NCI-H82 treated with DMSO at 0.1 percent for 48 hours (cell line): ENCODE measurements at regions not wholly inside any gene's neighbourhood (a gene's known extent, or its start where the extent isn't known, plus 50 kb on each side); places are given as distances from the start of the nearest gene placed in this dataset.

Experiments
- DNase-seq: peaks from one replicate; lab custom pipeline; 2025; ENCODE audit not compliant: unreplicated experiment; lab: John Stamatoyannopoulos, UW

DNA sequence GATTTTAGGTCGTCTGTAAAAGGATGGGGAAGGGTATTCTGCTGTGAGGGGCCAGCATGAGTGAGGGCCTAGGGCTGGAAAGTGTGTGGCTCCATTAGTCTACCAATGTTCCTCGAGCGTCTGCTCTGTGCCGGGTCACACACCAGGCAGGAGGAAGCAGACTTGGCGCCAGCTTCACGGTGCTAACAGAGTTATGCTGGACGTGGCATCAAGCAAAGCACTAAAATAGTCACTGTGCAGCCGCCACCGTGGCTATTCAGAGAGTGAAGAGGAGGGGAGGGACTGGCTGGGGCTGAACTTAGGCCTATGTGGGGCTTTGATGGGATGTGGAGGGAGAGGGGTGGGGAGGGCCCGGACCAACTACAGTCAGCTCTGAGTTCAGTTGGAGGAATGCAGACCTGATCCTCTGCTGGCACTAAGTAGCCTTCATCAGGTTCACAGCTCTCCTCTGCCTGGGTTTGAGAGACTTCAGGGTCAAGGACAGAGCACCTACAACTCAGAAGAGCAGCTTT lies 83.9 kb upstream of the MSX1 start:
- no peak for DNase-seq

DNA sequence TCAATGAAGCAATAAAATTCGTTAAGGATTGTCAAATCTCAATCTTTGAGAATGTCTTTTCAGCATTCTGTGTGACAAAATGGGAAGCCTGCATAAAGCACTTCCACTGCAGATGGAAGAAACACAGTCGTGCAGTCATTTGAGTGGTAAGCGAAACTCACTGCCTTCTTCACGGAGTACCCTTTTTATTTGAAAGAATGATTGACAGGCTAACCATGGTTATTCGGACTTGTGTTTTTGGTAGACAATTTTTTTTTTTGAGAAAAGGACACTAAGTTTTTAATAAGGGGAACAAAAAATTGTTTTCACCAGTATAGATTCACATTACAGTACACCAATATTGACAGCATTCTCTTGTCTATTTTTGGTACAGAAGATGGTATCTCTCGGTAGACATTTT lies 86.9 kb upstream of the MSX1 start:
- no peak for DNase-seq

DNA sequence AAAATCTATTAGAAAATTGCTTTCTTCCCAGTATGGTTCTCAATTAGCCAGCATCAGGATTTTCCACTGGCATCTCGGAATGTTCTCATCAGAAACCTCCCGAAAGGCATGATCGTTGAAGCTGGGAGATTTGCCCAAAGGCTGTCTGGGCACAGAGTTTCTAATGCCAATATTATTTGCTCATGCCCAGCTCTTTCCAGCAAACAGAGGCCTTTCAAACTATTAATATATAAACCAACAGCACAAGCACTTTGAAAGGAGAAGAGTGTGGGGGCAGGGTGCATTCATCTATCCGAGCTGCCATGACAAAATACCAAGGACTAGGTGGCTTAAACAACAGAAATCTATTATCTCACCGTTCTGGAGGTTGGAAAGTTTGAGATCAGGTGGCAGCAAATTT lies 88.3 kb upstream of the MSX1 start:
- no peak for DNase-seq

DNA sequence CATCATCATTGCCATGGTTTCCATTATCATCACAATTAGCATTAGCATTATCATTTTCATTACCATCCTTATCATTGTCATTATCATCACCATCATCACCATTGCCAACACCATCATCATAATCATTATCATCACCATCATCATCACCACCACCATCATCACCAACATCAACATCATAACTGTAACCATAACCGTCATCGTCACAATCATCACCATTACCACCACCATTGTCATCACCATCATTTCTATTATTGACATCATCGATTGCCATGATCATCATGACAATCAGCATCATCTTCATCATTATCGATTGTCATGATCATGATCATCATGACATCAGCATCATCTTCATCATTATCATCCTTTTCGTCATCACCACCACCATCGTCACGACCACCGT lies 88.9 kb upstream of the MSX1 start:
- no peak for DNase-seq

DNA sequence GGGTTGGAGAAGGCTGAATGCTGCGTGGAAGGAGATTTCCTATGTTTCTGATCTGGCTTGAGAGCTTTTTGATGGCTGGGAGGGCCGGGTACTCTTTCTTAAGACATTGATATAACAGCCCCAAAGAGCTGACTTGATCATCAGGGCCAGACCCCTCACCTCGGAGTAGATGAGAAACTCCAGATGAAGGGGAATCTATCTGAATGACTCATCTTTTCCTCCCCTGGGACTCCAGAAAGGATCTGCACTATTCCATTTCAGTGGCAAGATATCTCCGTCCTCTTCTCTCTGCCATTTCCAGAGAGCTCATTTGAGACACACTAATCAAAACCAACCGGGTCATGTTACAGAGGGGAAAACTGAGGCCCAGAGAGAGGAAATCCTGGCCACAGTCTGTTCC lies 92.9 kb upstream of the MSX1 start:
- no peak for DNase-seq

DNA sequence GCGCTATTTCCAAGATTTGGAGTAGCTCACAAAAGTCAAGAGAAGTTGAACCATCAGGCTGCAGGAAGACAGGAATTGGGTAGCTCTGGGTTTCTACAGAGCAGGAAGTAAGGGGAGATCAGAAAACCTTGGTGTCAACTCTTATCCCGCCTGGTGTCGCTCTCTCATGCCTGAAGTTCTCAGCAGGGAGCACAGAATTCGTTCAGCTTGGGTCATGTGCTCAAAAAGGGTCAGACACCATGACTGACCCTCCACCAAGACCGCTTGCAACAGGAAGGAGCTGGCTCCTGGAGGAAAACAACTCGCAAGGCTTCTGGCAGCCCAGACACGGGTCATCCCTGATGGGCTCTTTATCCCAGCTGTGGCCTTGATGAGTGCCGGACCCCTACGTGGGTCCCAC lies 93.7 kb upstream of the MSX1 start:
- no peak for DNase-seq

DNA sequence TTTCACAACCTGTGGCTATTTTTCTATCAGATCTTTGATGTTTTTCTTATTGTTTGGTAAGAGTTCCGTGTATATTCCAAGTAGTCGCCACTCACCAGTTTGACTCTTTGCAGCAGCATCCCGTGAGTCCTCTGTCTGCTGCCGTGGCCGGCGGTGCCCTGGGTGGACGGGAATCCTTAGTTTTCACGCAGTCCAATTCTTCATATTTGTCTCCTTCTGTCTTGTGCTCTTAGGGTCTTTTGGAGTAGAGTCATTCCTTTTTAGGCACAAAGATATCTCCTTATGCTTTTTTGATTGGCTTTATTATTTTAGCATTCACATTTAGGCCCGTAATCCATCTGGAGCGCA lies 94.9 kb upstream of the MSX1 start:
- DNase-seq = no peak

DNA sequence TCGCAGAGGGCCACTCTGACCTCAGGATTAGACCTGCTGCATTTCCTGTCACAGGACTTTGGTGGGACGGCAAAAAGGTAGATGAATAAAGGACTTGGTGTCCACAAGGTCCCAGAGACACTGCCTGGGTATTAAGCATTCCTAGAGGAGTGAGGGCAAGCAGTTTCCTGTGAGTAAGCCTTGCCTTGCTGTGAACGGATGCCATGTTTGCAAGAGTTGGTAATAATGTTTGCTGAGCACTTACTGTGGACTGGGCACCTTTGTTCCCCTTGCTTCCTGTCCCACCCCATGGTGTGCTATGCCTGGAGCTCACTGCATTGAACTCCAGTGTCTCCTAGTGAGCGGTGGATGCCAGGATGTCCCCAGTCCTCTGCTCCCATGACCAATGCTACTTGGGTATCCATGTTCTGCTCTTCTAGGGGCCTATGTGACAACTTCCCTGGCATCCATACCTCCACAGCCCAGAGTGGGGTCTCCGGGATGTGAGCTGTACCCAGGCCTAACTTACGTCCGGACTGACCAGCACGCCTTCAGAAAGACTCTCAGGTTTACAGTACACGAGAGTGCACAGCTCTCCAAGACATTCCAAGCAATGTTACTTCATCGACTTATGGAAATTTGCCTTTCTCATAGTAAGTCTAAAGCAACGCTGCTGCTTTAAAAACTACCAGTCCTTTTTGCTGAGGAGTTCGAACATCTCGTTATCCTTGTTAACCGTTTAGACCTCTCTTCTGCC lies 95.5 kb upstream of the MSX1 start:
- DNase-seq = no peak

DNA sequence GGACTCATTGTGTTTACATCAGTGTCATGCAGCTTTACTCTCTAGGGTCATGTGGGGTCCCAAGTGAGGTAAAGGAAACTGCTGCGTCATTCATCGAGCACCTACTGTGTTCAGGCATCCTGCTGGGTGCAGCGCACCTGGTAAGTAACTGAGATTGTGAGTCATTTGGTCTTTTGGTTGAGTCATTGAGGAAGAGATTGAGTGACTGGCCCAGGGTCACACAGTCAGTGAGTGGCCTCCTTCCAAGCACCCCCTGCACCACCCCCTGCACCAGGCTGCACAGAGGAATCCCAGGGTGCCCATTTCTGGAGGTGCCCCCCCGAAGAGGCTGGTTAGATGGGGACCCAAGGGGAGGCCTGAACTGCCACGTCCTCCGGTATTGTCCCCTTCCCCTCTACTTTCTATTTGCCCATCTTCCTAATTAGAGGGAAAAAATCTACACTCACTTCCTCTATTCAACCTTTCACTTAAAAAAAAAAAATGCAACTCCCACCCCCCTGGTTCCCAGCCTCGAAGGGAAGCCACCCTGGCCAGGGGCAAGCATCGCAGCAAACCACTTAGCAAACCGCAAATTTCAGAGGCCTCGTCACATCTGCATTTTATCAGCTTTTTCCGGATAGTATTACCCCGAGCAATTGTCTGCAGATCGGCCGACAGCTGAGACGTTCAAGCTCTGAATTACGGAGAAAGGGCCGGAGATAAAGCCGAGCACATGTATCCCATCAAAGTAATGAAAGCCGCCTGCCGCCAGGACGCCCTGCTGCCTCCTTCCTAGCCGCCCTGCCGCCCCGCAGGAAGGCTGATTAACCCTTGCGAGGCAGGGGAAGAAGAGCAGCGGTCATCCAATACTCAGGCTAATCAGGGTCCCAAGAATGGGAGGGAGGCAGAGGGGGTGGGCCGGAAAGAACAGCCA lies 96.3 kb upstream of the MSX1 start:
- DNase-seq = no peak

DNA sequence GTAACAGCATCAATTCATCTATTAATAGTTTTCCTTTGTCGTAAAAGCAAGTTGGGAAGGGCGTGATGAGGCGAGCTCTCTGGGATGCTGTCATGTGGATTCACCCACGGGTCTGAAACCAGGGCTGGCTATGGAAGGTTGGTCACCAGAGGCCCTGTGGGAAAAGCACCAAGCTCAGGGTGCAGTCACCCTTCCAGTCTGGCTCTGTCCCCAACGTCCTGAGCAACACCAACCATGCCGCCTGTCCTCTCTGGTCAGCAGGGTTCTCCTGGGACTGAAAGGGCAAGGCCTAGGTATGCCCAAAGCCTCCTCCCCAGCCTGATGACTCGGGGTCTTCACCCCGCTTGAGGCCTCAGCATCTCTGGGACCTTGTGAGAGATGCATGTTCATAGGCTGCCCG lies 97.2 kb upstream of the MSX1 start:
- DNase-seq = no peak

DNA sequence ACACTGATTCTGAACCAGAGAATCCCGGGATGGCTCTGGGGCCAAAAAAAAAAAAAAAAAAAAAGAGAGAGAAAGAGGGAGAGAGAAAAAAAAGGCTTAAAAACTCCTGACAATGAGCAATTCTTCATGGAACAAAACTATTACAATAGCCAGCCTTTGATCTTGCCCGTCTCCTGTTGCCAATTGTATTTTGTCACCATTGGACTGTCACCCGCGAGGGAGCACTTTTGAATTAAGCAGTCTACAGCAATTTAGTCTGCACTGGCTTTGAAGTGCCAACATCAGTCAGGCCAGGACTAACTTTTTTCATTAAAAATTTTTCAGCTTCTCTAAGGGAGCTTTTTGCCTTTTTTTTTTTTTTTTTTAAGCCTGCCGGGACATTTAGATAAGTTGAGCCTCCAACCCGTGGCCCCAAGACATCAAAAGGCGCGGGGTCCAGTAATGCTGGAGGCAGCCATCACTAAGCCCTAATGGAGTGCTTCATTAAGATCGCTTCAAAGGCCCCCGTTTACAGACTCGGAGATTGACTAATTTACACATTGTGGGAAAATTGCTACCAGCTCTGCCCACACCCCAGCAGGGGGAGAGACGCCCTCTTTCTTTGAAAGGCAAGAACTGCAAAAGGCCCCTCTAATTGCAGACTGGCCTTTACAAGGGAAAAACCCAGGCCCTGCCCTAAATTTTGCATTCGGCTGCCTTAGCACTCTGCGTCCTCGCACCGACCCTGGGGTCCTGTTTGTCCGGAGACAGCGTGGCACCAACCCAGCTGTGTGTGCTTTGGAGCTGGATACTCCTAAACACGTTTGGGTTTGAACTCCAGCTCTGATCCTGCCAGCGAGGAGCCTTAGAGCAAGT lies 98.1 kb upstream of the MSX1 start:
- no peak for DNase-seq

DNA sequence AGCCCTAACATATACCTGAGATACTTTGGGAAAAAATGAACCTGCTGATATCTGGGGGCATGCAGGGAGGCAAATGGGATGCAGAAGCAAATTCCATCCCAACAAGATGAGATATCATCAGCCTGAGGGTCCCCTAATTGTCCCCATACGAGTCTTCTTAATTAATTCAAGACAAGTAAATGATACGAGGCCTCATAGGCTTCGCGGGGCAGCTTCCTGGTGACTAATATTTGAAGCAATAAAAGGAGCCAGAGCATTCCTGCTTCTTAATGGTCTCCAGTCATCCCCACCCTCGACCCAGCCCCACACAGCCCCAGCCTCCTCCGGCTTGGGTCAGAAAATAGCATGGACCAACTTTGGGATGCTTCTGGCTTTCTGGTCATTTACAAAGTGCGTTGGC lies 99.6 kb upstream of the MSX1 start:
- DNase-seq = no peak

DNA sequence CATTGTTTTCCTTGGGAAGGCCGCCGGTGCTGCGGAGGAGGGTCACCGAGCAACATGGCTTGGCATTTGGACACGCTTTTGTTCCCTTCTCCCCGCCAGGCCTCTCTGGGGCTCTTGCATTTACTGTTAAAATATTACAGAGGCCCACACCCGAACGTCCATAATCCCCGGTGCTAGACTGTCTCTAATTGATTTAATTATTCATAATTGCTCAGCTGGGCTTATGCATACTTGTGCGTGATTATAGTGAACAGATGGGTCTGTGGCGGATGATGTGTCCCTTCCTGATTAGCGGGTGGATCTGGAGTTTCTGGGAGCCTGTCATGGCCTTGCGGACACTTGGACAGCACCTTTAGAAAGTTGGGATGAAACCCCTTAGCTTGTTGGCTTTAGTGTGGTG lies 100.2 kb upstream of the MSX1 start:
- peak; percentile 58 for DNase-seq

DNA sequence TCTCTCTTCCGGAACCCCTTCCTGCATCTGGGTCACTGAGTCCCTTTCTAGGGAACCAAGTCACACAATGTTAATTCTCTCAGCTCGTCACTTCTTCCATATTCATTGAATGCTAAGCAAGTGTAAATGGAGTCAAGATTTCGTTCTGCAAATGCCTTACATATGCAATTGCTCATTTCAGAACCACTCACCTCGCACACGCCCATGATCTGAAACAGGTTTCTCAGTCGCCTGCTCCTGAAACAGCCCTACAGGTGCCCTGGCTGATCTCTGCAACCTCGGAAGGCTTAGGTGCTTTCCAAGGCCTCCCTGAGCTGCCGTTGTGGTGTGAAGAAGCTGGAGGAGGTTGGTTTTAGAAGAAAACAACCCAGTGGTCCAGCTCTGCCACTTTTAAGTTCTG lies 100.8 kb upstream of the MSX1 start:
- no peak for DNase-seq

DNA sequence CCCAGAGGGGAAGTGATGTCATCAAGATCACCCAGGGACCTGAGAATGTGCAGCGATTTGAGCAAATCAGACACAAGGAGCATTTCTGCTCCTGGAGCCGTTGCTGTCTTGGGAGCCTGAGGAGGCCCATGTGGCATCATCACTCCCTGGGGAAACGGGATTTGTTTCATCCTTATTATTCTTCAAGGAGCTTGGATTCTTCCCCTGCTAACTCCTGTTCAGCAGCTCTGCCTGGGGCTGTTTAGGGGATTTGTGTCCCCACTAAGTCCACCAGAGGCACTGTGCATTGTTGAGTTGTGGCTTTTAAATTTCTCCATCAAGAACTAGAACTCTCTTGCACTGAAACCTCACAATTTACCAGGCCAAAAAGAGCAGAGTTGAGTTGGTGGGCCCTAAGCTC lies 104.2 kb upstream of the MSX1 start:
- peak; percentile 79 for DNase-seq

DNA sequence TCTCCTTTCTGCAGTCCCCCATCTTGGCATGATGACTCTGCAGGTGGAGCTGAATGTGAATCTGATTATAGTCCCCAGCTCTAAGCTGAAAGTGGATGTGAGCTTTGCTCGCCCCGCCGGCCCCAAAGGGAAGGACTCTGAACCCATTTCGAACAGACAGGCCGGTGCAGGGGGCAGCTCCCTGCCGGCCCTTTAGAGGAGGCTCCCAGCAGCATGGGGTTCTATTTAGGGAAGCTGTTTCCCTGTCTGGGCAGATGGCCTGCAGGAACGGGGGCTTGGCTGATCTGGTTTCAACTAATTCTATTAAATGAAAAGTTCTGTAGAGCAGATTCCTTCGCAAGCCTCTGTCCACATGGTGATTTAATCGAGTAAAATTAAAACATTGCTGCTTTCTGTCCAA lies 104.8 kb upstream of the MSX1 start:
- peak; percentile 62 for DNase-seq

DNA sequence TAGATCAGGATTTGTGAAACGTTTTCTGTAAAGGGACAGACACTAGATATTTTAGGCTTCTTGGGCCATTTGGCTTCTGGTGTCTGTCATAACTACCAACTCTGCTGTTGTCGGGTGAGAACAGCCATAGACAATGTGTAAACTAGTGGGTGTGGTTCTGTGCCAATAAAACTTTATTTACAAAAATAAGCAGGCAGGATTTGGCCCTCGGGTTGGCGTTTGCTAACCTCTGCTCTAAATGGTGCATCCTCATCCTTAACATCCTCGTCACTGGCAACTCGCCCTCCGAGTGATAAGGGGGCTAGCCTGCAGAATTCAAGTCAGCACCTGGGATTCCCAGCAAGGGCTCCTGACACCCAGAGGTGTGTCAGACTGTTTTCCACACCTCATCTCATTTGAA lies 105.8 kb upstream of the MSX1 start:
- DNase-seq = no peak

DNA sequence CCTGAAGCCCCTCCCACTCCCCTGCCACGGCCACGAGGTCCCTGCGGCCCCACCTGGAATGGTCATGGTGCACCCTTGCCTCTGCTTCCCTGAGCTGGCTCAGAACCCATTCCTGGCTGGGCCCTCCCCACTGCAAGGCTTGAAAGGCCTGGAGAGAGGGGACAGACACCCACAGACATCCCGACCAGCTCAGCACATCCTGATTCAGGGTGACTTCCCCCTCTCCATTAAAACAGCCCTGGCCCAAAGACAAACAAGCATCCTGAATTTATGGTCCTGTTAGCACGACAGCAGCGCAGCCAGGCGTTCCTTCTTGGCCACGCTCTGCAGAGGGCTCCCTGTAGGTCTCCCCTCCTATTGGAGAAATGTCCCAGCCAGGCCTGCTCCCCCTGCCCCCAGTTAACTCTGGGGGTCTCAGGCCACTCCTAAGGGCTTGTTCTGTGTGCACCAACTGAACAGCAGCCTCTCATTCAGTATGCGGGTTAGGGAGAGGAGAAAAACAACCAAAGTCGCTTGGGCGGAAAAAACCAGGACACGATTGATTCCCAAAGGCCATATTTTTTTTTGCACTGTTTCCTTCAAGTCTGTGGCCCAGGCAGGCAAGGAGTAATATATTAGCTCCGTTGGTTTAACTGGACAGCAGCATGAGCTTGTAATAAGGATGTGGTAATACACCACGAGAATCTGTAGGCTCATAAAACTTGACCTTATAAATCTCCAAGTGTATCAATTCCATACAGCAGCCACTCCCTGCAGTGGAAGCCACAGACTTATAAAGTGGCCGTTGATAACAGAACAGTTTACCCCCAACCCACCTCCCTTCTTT lies 106.7 kb upstream of the MSX1 start:
- no peak for DNase-seq

DNA sequence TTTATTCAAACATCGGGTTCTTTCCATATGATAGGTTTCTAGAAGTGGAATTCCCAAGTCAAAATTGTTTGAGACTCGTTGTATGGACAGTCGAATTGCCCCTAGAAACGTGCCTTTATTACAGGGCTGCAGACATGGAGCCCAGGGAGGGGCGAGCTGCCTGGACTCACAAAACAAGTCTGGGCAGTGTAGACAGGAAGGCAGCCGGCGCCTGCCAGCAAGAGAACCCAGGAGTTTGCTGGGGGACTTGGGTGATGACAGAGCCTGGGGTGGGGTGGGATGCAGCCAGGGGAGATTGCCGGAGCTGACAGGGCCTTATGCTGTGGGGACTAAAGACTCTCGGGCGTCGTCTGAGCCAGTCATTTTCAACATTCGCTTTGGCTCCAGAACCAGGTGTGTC lies 107.4 kb upstream of the MSX1 start:
- DNase-seq = no peak

DNA sequence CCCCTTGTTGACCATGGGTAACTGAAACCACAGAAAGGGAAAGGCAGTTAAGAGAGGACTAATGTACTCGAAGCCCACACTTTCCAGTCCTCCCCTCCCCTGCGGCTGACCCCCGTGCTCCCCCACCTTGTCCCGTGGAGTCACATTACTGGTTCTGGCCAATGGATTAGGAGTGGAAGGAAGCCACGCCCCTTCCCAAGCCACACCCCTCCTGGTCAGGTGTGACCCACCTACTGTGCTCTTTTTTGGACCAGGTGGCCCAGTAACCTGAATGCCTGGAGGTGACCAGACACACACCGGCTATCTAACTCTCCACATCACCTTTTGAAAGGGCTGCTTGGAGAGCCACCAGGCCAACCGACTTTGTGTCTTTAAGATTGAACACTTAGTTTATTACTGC lies 109.3 kb upstream of the MSX1 start:
- no peak for DNase-seq

DNA sequence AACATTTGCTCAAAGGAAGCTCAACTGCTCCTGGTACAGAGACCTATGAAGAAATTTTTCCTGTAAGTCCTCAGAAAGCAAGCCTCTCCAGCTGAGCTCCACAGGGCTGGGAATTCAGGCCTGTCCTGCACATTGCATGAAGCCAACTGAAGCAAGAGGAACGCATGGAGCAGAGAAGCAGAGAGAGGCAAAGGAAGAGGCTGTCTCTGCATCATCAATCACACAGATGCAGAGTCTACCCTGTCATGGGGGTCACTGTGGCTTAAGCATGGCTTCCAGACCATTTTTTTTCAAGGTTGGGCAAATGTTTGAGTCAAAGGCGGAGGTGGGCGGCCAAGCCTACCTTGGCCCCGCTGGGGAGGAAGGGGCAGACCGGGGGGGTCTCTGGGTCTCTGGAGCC lies 110.3 kb upstream of the MSX1 start:
- DNase-seq = no peak
